ENCODE measurements at regions not wholly inside any gene's neighbourhood (a gene's known extent, or its start where the extent isn't known, plus 50 kb on each side); places are given as distances from the start of the nearest gene placed in this dataset.

DNA sequence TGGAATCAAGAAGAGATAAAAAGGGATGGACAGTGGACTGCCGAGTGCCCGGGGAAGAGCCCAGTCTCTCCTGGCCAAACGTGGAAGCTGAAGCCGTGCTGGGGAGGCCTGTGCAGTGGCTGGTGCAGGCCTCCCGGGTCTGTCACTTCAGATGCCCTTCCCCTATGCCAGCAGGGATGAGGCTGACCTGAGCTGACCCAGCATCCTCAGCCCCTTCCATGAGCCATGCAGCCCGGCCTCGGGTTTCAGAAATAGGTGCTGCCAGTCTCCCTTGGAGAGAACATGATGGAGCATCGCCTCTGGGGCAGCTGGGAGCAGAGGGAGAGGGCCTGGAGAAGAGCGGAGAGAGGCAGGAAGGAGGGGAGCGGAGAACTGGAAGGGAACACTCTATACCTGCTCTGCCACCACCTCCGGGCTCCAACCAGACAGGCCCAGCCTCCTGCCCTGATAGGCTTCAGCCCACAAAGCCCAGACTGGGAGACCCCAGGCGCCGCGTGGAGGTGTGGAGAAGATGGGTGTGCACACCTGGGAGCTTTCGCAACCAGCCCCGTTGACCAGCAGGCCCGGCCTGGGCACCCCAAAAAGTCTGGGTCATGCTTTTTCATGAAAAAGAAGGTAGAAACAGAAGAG, 68.6 kb upstream of the PPP2R2D start:
- Histone ChIP-seq H3K9me2 (ENCODE audit: insufficient read depth, low read length) (no peaks in the 10 kb centered on the region), H3K27me3 (ENCODE audit: insufficient read depth, low read depth, low read length) (no peaks in the 10 kb centered on the region), H2AFZ (ENCODE audit: low read depth, low read length) (no peak overlapping the region), H3K27ac (ENCODE audit: low read length) (no peak overlapping the region), H3K4me2 (ENCODE audit: low read length) (no peak overlapping the region), H3K4me3 (ENCODE audit: low read length) (no peak overlapping the region), H3K9ac (ENCODE audit: low read length) (no peak overlapping the region), H3K9me3 (ENCODE audit: low read length) (no peaks in the 10 kb centered on the region), H3K36me3 (ENCODE audit: insufficient read depth, low read length) (no peaks in the 10 kb centered on the region), H3K79me2 (replicated peaks; ENCODE audit: insufficient read depth, low read length) (no peaks in the 10 kb centered on the region), H4K20me1 (ENCODE audit: insufficient read depth) (no peaks in the 10 kb centered on the region), H3F3A (ENCODE audit: insufficient read depth, low read length, poor library complexity, severe bottlenecking) (no peaks in the 10 kb centered on the region)
- no peak for TF ChIP-seq EZH2 (IDR thresholded peaks at IDR 0.05; ENCODE audit: borderline replicate concordance, insufficient read depth, low read length, poor library complexity, severe bottlenecking)
- TF ChIP-seq MXI1 (conservative IDR thresholded peaks at IDR 0.05; ENCODE audit: poor library complexity, severe bottlenecking), result no peak
- no peak for TF ChIP-seq POLR2AphosphoS5 (IDR thresholded peaks at IDR 0.05)
- TF ChIP-seq SMC3 (conservative IDR thresholded peaks at IDR 0.05; ENCODE audit: poor library complexity), result no peak

GRCh38 chr10:131833013-131833412, 67.8 kb upstream of the PPP2R2D start:
- Histone ChIP-seq H3K27me3 (ENCODE audit: insufficient read depth, low read depth, low read length) (no peaks in the 10 kb centered on the region), H3K4me3 (ENCODE audit: low read length) (no peak overlapping the region), H2AFZ (ENCODE audit: low read depth, low read length) (no peak overlapping the region), H3K4me2 (ENCODE audit: low read length) (no peak overlapping the region), H3K27ac (ENCODE audit: low read length) (no peak overlapping the region), H3K9me3 (ENCODE audit: low read length) (no peaks in the 10 kb centered on the region), H3F3A (ENCODE audit: insufficient read depth, low read length, poor library complexity, severe bottlenecking) (no peaks in the 10 kb centered on the region), H3K36me3 (ENCODE audit: insufficient read depth, low read length) (no peaks in the 10 kb centered on the region), H4K20me1 (ENCODE audit: insufficient read depth) (no peaks in the 10 kb centered on the region), H3K79me2 (replicated peaks; ENCODE audit: insufficient read depth, low read length) (no peaks in the 10 kb centered on the region), H3K9ac (ENCODE audit: low read length) (no peak overlapping the region), H3K9me2 (ENCODE audit: insufficient read depth, low read length) (no peaks in the 10 kb centered on the region)
- TF ChIP-seq, protein P1, sequence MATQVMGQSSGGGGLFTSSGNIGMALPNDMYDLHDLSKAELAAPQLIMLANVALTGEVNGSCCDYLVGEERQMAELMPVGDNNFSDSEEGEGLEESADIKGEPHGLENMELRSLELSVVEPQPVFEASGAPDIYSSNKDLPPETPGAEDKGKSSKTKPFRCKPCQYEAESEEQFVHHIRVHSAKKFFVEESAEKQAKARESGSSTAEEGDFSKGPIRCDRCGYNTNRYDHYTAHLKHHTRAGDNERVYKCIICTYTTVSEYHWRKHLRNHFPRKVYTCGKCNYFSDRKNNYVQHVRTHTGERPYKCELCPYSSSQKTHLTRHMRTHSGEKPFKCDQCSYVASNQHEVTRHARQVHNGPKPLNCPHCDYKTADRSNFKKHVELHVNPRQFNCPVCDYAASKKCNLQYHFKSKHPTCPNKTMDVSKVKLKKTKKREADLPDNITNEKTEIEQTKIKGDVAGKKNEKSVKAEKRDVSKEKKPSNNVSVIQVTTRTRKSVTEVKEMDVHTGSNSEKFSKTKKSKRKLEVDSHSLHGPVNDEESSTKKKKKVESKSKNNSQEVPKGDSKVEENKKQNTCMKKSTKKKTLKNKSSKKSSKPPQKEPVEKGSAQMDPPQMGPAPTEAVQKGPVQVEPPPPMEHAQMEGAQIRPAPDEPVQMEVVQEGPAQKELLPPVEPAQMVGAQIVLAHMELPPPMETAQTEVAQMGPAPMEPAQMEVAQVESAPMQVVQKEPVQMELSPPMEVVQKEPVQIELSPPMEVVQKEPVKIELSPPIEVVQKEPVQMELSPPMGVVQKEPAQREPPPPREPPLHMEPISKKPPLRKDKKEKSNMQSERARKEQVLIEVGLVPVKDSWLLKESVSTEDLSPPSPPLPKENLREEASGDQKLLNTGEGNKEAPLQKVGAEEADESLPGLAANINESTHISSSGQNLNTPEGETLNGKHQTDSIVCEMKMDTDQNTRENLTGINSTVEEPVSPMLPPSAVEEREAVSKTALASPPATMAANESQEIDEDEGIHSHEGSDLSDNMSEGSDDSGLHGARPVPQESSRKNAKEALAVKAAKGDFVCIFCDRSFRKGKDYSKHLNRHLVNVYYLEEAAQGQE (IDR thresholded peaks at IDR 0.05; ENCODE audit: borderline replicate concordance), result no peak
- no peak for TF ChIP-seq TAF1 (IDR thresholded peaks at IDR 0.05; ENCODE audit: low read depth)
- no peak for TF ChIP-seq RAD21 (conservative IDR thresholded peaks at IDR 0.05)
- no peak for TF ChIP-seq POLR2AphosphoS5 (IDR thresholded peaks at IDR 0.05)
- TF ChIP-seq, protein P2, sequence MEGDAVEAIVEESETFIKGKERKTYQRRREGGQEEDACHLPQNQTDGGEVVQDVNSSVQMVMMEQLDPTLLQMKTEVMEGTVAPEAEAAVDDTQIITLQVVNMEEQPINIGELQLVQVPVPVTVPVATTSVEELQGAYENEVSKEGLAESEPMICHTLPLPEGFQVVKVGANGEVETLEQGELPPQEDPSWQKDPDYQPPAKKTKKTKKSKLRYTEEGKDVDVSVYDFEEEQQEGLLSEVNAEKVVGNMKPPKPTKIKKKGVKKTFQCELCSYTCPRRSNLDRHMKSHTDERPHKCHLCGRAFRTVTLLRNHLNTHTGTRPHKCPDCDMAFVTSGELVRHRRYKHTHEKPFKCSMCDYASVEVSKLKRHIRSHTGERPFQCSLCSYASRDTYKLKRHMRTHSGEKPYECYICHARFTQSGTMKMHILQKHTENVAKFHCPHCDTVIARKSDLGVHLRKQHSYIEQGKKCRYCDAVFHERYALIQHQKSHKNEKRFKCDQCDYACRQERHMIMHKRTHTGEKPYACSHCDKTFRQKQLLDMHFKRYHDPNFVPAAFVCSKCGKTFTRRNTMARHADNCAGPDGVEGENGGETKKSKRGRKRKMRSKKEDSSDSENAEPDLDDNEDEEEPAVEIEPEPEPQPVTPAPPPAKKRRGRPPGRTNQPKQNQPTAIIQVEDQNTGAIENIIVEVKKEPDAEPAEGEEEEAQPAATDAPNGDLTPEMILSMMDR (IDR thresholded peaks at IDR 0.05; ENCODE audit: poor library complexity, severe bottlenecking), result no peak
